MM.1S (cell line): ENCODE measurements at regions not wholly inside any gene's neighbourhood (a gene's known extent, or its start where the extent isn't known, plus 50 kb on each side); places are given as distances from the start of the nearest gene placed in this dataset.
"Not testable (repeated sequence)": the region's sequence is repeated elsewhere in the genome, so short reads cannot be mapped to it uniquely, and the experiment has no call there.

Experiments used
- EZH2 ChIP-seq: fragments of 300-600 bp; sonication (generic); optimal IDR thresholded peaks from 2 replicates; pipeline ENCODE3; 2017; ENCODE audit warnings: low read depth, mild to moderate bottlenecking, antibody characterized with exemption, low read length, mixed read lengths
- EZH2phosphoT487 ChIP-seq: fragments of 300-600 bp; sonication (generic); IDR thresholded peaks from 2 replicates; pipeline ENCODE4 v1.6.1; 2018; ENCODE audit warnings: antibody characterized with exemption, low read length
- TF ChIP-seq, protein P1 (sequence below): fragments of 300-600 bp; sonication (generic); IDR thresholded peaks from 2 replicates; pipeline ENCODE4 v1.5.1; 2016; ENCODE audit warnings: antibody characterized with exemption, low read length, mixed read lengths

DNA sequence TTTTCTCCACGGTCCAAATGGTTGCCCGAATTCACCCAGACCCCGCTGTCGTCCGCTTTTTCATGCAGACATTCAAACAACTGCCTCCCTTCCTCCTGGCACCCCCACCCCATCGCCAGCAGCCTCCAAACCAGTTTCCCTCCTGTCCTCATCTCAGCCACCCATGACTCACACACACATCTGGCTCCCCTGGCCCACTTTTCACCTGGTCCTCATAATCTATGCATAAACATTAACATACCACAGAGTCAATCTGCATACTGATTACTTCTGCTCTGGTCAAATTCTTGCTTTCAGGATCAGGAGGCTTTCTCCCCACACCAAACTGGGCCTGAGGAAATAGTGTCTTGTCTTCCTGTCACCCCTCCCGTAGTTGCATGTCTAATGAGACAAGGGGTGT lies 142.0 kb downstream of the OR4F15 start:
- TF ChIP-seq EZH2, EZH2phosphoT487: not testable (repeated sequence)
- TF ChIP-seq, protein P1, sequence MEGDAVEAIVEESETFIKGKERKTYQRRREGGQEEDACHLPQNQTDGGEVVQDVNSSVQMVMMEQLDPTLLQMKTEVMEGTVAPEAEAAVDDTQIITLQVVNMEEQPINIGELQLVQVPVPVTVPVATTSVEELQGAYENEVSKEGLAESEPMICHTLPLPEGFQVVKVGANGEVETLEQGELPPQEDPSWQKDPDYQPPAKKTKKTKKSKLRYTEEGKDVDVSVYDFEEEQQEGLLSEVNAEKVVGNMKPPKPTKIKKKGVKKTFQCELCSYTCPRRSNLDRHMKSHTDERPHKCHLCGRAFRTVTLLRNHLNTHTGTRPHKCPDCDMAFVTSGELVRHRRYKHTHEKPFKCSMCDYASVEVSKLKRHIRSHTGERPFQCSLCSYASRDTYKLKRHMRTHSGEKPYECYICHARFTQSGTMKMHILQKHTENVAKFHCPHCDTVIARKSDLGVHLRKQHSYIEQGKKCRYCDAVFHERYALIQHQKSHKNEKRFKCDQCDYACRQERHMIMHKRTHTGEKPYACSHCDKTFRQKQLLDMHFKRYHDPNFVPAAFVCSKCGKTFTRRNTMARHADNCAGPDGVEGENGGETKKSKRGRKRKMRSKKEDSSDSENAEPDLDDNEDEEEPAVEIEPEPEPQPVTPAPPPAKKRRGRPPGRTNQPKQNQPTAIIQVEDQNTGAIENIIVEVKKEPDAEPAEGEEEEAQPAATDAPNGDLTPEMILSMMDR, result not testable (repeated sequence)
